Common myeloid progenitor, CD34-positive (primary cell): ENCODE measurements at regions not wholly inside any gene's neighbourhood (a gene's known extent, or its start where the extent isn't known, plus 50 kb on each side); places are given as distances from the start of the nearest gene placed in this dataset.
"Not testable (repeated sequence)": the region's sequence is repeated elsewhere in the genome, so short reads cannot be mapped to it uniquely, and the experiment has no call there.

ENCODE experiments used
- CTCF ChIA-PET: fragments of 350-600 bp; sonication (Branson Sonifier 250); formaldehyde crosslinking; loops from one replicate; lab custom pipeline; 2021; ENCODE audit warnings: antibody characterized with exemption; lab: Charles Lee
- POLR2A ChIA-PET: fragments of 350-600 bp; sonication (Branson Sonifier 250); formaldehyde crosslinking; loops from one replicate; lab custom pipeline; 2021; ENCODE audit warnings: antibody characterized with exemption; lab: Charles Lee
- DNase-seq, 3 donors: peaks; one replicate each; pipeline versions ENCODE4 v3.0.0 to v3.0.0-alpha.2; 2013
- H3K27ac ChIP-seq, 2 experiments: 1 replicate in 1 of 2; 2 replicates in 1 of 2; pipeline ENCODE4 v1.7.0; 2013; ENCODE audit warnings: inconsistent platforms in 2 of 2, low read length in 2 of 2, mild to moderate bottlenecking in 2 of 2, low read depth in 1 of 2, moderate library complexity in 1 of 2; ENCODE audit not compliant: severe bottlenecking in 2 of 2, insufficient read depth in 1 of 2, poor library complexity in 1 of 2
- H3K27me3 ChIP-seq, 5 experiments: replicated peaks in 2 of 5; 1 replicate in 3 of 5; 2 replicates in 2 of 5; pipeline versions ENCODE4 v1.6.1 to v1.7.0; 2013; ENCODE audit warnings: low read length in 4 of 5, mild to moderate bottlenecking in 2 of 5, moderate library complexity in 2 of 5, inconsistent platforms in 1 of 5; ENCODE audit not compliant: insufficient read depth in 5 of 5, control insufficient read depth in 4 of 5
- H3K36me3 ChIP-seq, 4 experiments: 1 replicate in 2 of 4; 2 replicates in 2 of 4; pipeline versions ENCODE4 v1.6.1 to v1.7.0; 2013; ENCODE audit warnings: low read length in 3 of 4, control low read depth in 1 of 4, mild to moderate bottlenecking in 1 of 4; ENCODE audit not compliant: control insufficient read depth in 4 of 4, insufficient read depth in 4 of 4
- H3K4me1 ChIP-seq, 4 experiments: 1 replicate in 3 of 4; 2 replicates in 1 of 4; pipeline versions ENCODE4 v1.6.1 to v1.7.1; 2013; ENCODE audit warnings: low read length in 3 of 4, mild to moderate bottlenecking in 3 of 4, control low read depth in 1 of 4, inconsistent platforms in 1 of 4, moderate library complexity in 1 of 4; ENCODE audit not compliant: control insufficient read depth in 4 of 4, insufficient read depth in 4 of 4; ENCODE audit errors: control extremely low read depth in 1 of 4
- H3K4me3 ChIP-seq, 7 experiments: 1 replicate in 4 of 7; 2 replicates in 3 of 7; pipeline versions ENCODE4 v1.5.1 to v1.7.0; 2013; ENCODE audit warnings: mild to moderate bottlenecking in 7 of 7, low read length in 6 of 7, moderate library complexity in 6 of 7, inconsistent platforms in 2 of 7, low read depth in 2 of 7, control low read depth in 1 of 7; ENCODE audit not compliant: insufficient read depth in 4 of 7, control insufficient read depth in 1 of 7; ENCODE audit errors: extremely low read depth in 1 of 7
- H3K9me3 ChIP-seq, 5 experiments: 1 replicate in 4 of 5; 2 replicates in 1 of 5; pipeline versions ENCODE4 v1.6.1 to v1.7.1; 2013; ENCODE audit warnings: low read length in 4 of 5, mild to moderate bottlenecking in 2 of 5, inconsistent platforms in 1 of 5, low read depth in 1 of 5, moderate library complexity in 1 of 5; ENCODE audit not compliant: control insufficient read depth in 4 of 5, insufficient read depth in 2 of 5; ENCODE audit errors: control extremely low read depth in 1 of 5
- WGBS: methylation state at CpG from one replicate; pipeline ENCODE4 v1.1.5; 2013; ENCODE audit not compliant: insufficient coverage; 5-methylcytosine and 5-hydroxymethylcytosine counted together

GRCh38 chr21:35503671-35504070, 454.6 kb upstream of the RUNX1 start:
- 5% methylated on average over 4 of the region's 5 CpGs for WGBS
- Histone ChIP-seq H3K27ac (peak overlapping the region; percentile 9 to 62), H3K4me3 (peak overlapping the region in 3 of 7 experiments; percentile 33 to 48 (median 43)), H3K36me3 (no peaks in the 10 kb centered on the region), H3K9me3 (no peaks in the 10 kb centered on the region), H3K4me1 (peaks cover 39 to 59% (median 52%) of the 10 kb centered on the region in 4 experiments), H3K27me3 (no peaks in the 10 kb centered on the region)
- peak in 2 of 3 donors; percentile 52 to 64 for DNase-seq
- ChIA-PET CTCF (interaction anchor here (1.2 to 1.6 kb wide), 3 partner anchors 24 to 450 kb away, joined by 3 read pairs; no protein-coding TSS in a partner anchor), POLR2A (no interaction called here)

- CTCF ChIA-PET, result interaction anchor here (1.2 to 1.6 kb wide), 2 partner anchors 23 to 450 kb away, joined by 3 read pairs; no protein-coding TSS in a partner anchor
- DNase-seq, result no peak
- no peaks in the 10 kb centered on the region for H3K27me3 ChIP-seq
- peaks cover 30 to 51% (median 45%) of the 10 kb centered on the region in 4 experiments for H3K4me1 ChIP-seq
- POLR2A ChIA-PET, result no interaction called here
- no peak overlapping the region for H3K4me3 ChIP-seq
- peak overlapping the region in 1 of 2 experiments; percentile 62 for H3K27ac ChIP-seq
- no peaks in the 10 kb centered on the region for H3K9me3 ChIP-seq
- no peaks in the 10 kb centered on the region for H3K36me3 ChIP-seq
- 100% methylated on average over 2 of the region's 5 CpGs for WGBS
Observed at GRCh38 chr21:35502821-35503220, 453.7 kb upstream of the RUNX1 start.

GRCh38 chr21:35497522-35497921, 448.4 kb upstream of the RUNX1 start:
- H3K9me3 ChIP-seq, CTCF ChIA-PET, H3K36me3 ChIP-seq, H3K27me3 ChIP-seq, POLR2A ChIA-PET, H3K27ac ChIP-seq, DNase-seq, H3K4me1 ChIP-seq, H3K4me3 ChIP-seq: not testable (repeated sequence)
- WGBS, result no CpG with 5 or more reads among the region's 7 CpGs

- Histone ChIP-seq H3K27me3 (no peaks in the 10 kb centered on the region), H3K4me3 (no peak overlapping the region), H3K4me1 (peaks cover 0 to 9% (median 1%) of the 10 kb centered on the region in 4 experiments), H3K9me3 (peaks cover 0 to 2% (median 0%) of the 10 kb centered on the region in 5 experiments), H3K27ac (no peak overlapping the region), H3K36me3 (no peaks in the 10 kb centered on the region)
- CTCF ChIA-PET, result interaction anchor here (0.9 to 1.9 kb wide), 3 partner anchors 9 to 28 kb away, joined by 3 to 8 read pairs (median 3); no protein-coding TSS in a partner anchor
- POLR2A ChIA-PET, result no interaction called here
- DNase-seq, result no peak
- 78% methylated on average over 6 of the region's 6 CpGs for WGBS
Observed at GRCh38 chr21:35491920-35492678, 443.0 kb upstream of the RUNX1 start.

GRCh38 chr21:35491114-35491513, 442.0 kb upstream of the RUNX1 start:
- no peak for DNase-seq
- CTCF ChIA-PET, result no interaction called here
- Histone ChIP-seq H3K27me3 (no peaks in the 10 kb centered on the region), H3K36me3 (no peaks in the 10 kb centered on the region), H3K9me3 (peaks cover 0 to 2% (median 0%) of the 10 kb centered on the region in 5 experiments), H3K4me1 (peaks cover 0 to 9% (median 1%) of the 10 kb centered on the region in 4 experiments), H3K4me3 (no peak overlapping the region), H3K27ac (no peak overlapping the region)
- WGBS, result no CpG with 5 or more reads among the region's 1 CpG
- POLR2A ChIA-PET, result no interaction called here

- Histone ChIP-seq H3K36me3 (no peaks in the 10 kb centered on the region), H3K27ac (no peak overlapping the region), H3K4me3 (no peak overlapping the region), H3K9me3 (peaks cover 0 to 2% (median 0%) of the 10 kb centered on the region in 5 experiments), H3K27me3 (no peaks in the 10 kb centered on the region), H3K4me1 (peaks cover 0 to 9% (median 1%) of the 10 kb centered on the region in 4 experiments)
- no peak for DNase-seq
- 98% methylated on average over 5 of the region's 10 CpGs for WGBS
- POLR2A ChIA-PET, result interaction anchor here (0.5 kb wide), 1 partner anchor 10 kb away, joined by 7 read pairs; no protein-coding TSS in a partner anchor
- CTCF ChIA-PET, result no interaction called here
Observed at GRCh38 chr21:35489389-35489980, 440.4 kb upstream of the RUNX1 start.

GRCh38 chr21:35488946-35489345, 439.8 kb upstream of the RUNX1 start:
- CTCF ChIA-PET, result no interaction called here
- DNase-seq, result no peak
- no peak overlapping the region for H3K27ac ChIP-seq
- no peaks in the 10 kb centered on the region for H3K36me3 ChIP-seq
- H3K27me3 ChIP-seq, result no peaks in the 10 kb centered on the region
- POLR2A ChIA-PET, result no interaction called here
- peaks cover 0 to 9% (median 1%) of the 10 kb centered on the region in 4 experiments for H3K4me1 ChIP-seq
- H3K4me3 ChIP-seq, result no peak overlapping the region
- H3K9me3 ChIP-seq, result peaks cover 0 to 2% (median 0%) of the 10 kb centered on the region in 5 experiments
